ENCODE measurements at regions not wholly inside any gene's neighbourhood (a gene's known extent, or its start where the extent isn't known, plus 50 kb on each side); places are given as distances from the start of the nearest gene placed in this dataset.

DNA sequence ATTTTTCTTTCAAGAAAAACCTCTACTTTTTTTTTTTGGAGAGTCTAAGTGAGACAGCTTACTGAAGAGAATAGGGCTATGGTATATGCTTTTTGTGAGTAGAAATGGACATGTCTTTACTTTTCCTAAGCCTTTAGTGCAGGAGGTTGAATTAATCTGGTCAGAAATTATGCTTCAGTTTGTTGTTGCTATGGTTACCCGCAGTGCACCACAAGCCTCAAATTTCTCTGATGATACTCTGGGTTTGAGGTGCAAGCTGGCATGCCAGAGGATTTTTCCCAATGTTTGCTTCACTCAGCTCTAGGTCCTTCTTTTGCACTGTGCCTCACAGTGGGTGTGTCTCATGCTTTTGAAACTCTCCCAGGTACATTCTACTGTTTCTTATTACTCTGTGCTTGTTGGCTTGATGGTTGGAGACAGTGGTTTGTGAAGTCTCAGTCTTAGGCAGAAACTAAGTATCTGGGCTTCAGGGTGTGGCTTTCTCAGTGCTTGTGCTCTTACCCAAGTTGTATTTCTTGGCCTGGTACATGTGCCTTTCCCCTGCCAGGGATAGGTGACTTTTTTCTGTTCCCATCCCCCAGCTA is 278.3 kb downstream of the RBM43 start:
- DNase-seq (ENCODE audit: low read depth), result no peak
- H3K4me3 ChIP-seq (ENCODE audit: low read depth, low read length), result no peak overlapping the region
- TF ChIP-seq, protein P1, sequence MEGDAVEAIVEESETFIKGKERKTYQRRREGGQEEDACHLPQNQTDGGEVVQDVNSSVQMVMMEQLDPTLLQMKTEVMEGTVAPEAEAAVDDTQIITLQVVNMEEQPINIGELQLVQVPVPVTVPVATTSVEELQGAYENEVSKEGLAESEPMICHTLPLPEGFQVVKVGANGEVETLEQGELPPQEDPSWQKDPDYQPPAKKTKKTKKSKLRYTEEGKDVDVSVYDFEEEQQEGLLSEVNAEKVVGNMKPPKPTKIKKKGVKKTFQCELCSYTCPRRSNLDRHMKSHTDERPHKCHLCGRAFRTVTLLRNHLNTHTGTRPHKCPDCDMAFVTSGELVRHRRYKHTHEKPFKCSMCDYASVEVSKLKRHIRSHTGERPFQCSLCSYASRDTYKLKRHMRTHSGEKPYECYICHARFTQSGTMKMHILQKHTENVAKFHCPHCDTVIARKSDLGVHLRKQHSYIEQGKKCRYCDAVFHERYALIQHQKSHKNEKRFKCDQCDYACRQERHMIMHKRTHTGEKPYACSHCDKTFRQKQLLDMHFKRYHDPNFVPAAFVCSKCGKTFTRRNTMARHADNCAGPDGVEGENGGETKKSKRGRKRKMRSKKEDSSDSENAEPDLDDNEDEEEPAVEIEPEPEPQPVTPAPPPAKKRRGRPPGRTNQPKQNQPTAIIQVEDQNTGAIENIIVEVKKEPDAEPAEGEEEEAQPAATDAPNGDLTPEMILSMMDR (IDR thresholded peaks at IDR 0.05; ENCODE audit: low read depth, low read length), result no peak
- TF ChIP-seq POLR2A (IDR thresholded peaks at IDR 0.05; ENCODE audit: extremely low read depth, insufficient read length), result no peak
- TF ChIP-seq, protein P2, sequence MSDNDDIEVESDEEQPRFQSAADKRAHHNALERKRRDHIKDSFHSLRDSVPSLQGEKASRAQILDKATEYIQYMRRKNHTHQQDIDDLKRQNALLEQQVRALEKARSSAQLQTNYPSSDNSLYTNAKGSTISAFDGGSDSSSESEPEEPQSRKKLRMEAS (IDR thresholded peaks at IDR 0.05; ENCODE audit: low read depth, low read length), result no peak
- no peak for TF ChIP-seq MYC (IDR thresholded peaks at IDR 0.05; ENCODE audit: low read depth, low read length)

DNA sequence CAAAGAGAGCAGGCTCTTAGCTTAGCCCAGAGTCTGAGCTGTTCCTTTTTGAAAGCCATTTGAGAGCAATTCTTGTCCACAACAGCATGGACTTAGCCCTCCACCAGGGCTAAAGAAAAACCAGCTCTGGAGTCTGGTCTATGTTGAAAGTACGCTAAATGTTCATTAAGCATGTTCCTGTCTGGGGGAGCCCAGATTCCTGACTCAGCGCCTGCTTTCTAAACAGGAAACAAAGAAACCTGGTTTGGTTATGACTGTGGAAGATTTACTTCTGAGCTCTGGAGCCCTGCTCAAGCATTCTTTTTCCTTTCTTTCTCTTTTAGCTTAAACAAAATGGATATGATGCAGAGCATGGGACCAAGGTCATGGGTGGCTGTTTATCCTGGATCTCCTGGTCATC is 279.8 kb downstream of the RBM43 start:
- no peak for DNase-seq (ENCODE audit: low read depth)
- TF ChIP-seq, protein P2 (IDR thresholded peaks at IDR 0.05; ENCODE audit: low read depth, low read length), result no peak
- TF ChIP-seq, protein P1 (IDR thresholded peaks at IDR 0.05; ENCODE audit: low read depth, low read length), result no peak
- no peak for TF ChIP-seq MYC (IDR thresholded peaks at IDR 0.05; ENCODE audit: low read depth, low read length)
- TF ChIP-seq POLR2A (IDR thresholded peaks at IDR 0.05; ENCODE audit: extremely low read depth, insufficient read length), result no peak
- H3K4me3 ChIP-seq (ENCODE audit: low read depth, low read length), result no peak overlapping the region

DNA sequence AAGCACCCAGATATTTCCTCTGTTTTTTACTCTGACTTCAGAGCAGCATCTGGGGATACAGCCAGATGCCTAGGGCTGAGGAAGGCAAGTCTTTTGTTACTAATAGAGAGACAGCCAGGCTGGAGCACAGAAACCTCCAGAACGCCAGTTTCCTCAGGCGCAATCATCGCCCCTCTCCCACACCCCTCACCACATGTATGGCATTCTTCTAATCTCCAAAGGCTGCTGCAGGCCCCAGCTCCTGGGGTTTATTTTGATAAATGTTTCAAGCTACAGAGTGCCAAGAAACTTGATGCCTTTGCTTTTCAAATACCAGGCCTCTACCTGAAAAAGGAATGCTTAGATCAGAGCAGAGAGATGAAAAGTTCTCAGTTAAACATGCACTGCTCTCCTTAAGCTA is 283.6 kb downstream of the RBM43 start:
- DNase-seq (ENCODE audit: low read depth), result no peak
- TF ChIP-seq, protein P2 (IDR thresholded peaks at IDR 0.05; ENCODE audit: low read depth, low read length), result no peak
- TF ChIP-seq, protein P1 (IDR thresholded peaks at IDR 0.05; ENCODE audit: low read depth, low read length), result no peak
- no peak for TF ChIP-seq MYC (IDR thresholded peaks at IDR 0.05; ENCODE audit: low read depth, low read length)
- TF ChIP-seq POLR2A (IDR thresholded peaks at IDR 0.05; ENCODE audit: extremely low read depth, insufficient read length), result no peak
- no peak overlapping the region for H3K4me3 ChIP-seq (ENCODE audit: low read depth, low read length)

GRCh38 chr2:150977296-150977695 is 284.4 kb downstream of the RBM43 start:
- no peak overlapping the region for H3K4me3 ChIP-seq (ENCODE audit: low read depth, low read length)
- no peak for DNase-seq (ENCODE audit: low read depth)
- TF ChIP-seq, protein P1 (IDR thresholded peaks at IDR 0.05; ENCODE audit: low read depth, low read length), result no peak
- no peak for TF ChIP-seq MYC (IDR thresholded peaks at IDR 0.05; ENCODE audit: low read depth, low read length)
- TF ChIP-seq, protein P2 (IDR thresholded peaks at IDR 0.05; ENCODE audit: low read depth, low read length), result no peak
- no peak for TF ChIP-seq POLR2A (IDR thresholded peaks at IDR 0.05; ENCODE audit: extremely low read depth, insufficient read length)

DNA sequence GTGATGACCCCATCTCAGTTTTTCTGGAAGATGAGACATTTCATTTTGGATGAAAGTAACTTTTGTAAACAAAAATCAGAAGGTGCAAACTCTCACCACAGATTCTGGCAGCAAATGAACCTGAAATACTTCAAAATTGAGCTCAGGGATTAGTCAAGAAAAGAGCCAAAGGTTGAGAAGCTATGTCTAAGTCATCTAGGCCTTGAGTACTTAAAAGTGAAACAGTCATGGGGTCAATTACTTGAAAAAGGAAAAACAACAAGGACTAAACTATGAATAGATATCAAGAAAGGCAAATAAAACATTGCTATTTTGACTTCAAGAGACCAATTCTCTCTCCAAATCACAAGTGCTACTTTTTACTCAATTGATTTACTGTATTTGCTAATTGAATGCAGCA is 285.1 kb downstream of the RBM43 start:
- no peak for DNase-seq (ENCODE audit: low read depth)
- no peak overlapping the region for H3K4me3 ChIP-seq (ENCODE audit: low read depth, low read length)
- TF ChIP-seq MYC (IDR thresholded peaks at IDR 0.05; ENCODE audit: low read depth, low read length), result no peak
- TF ChIP-seq, protein P2 (IDR thresholded peaks at IDR 0.05; ENCODE audit: low read depth, low read length), result no peak
- TF ChIP-seq, protein P1 (IDR thresholded peaks at IDR 0.05; ENCODE audit: low read depth, low read length), result no peak
- TF ChIP-seq POLR2A (IDR thresholded peaks at IDR 0.05; ENCODE audit: extremely low read depth, insufficient read length), result no peak

Measured in NB4 (cell line).